DND-41 (cell line): ENCODE measurements at regions not wholly inside any gene's neighbourhood (a gene's known extent, or its start where the extent isn't known, plus 50 kb on each side); places are given as distances from the start of the nearest gene placed in this dataset.

ENCODE experiments used
- ATAC-seq: fragments of 200-7000 bp; cut with Tn5 transposase; 3 replicates; pipeline ENCODE4 v1.9.1; 2021; ENCODE audit warnings: low read depth; ENCODE audit not compliant: insufficient read depth
- DNase-seq: peaks from one replicate; pipeline ENCODE4 v3.0.0-alpha.2; 2020
- H2AFZ ChIP-seq: 2 replicates; pipeline ENCODE4 v1.6.0; 2012; ENCODE audit warnings: low read depth, low read length
- H3K27ac ChIP-seq: 2 replicates; pipeline ENCODE4 v1.5.1; 2012; ENCODE audit warnings: low read length, inconsistent platforms
- H3K27me3 ChIP-seq: fragments of 200-600 bp; sonication (generic); 2 replicates; pipeline ENCODE4 v1.6.0; 2012; ENCODE audit warnings: low read length, mild to moderate bottlenecking, inconsistent platforms; ENCODE audit not compliant: insufficient read depth, poor library complexity
- H3K36me3 ChIP-seq: 2 replicates; pipeline ENCODE4 v1.5.1; 2012; ENCODE audit warnings: low read length, inconsistent platforms; ENCODE audit not compliant: insufficient read depth
- H3K4me1 ChIP-seq: 2 replicates; pipeline ENCODE4 v1.5.1; 2012; ENCODE audit warnings: mild to moderate bottlenecking, low read length; ENCODE audit not compliant: insufficient read depth
- H3K4me2 ChIP-seq: 2 replicates; pipeline ENCODE4 v1.6.0; 2012; ENCODE audit warnings: mild to moderate bottlenecking, moderate library complexity, low read length, inconsistent platforms; ENCODE audit not compliant: insufficient read depth
- H3K4me3 ChIP-seq, 2 experiments: fragments of 200-600 bp in 1 of 2; shearing (Covaris generic) in 1 of 2; 2 replicates each; pipeline ENCODE4 v1.5.1; 2012 to 2016; ENCODE audit warnings: inconsistent platforms in 2 of 2, low read length in 2 of 2, mild to moderate bottlenecking in 2 of 2, low read depth in 1 of 2, moderate library complexity in 1 of 2
- H3K79me2 ChIP-seq: 2 replicates; pipeline ENCODE4 v1.6.0; 2012; ENCODE audit warnings: low read length, inconsistent platforms; ENCODE audit not compliant: insufficient read depth
- H3K9ac ChIP-seq: 2 replicates; pipeline ENCODE4 v1.6.0; 2012; ENCODE audit warnings: low read depth, mild to moderate bottlenecking, inconsistent platforms, low read length, moderate library complexity
- H3K9me3 ChIP-seq: 2 replicates; pipeline ENCODE4 v1.5.1; 2012; ENCODE audit warnings: low read length, moderate library complexity, mild to moderate bottlenecking, inconsistent platforms; ENCODE audit not compliant: insufficient read depth, severe bottlenecking
- H4K20me1 ChIP-seq: 2 replicates; pipeline ENCODE4 v1.6.0; 2012; ENCODE audit warnings: low read length; ENCODE audit not compliant: insufficient read depth
- CTCF ChIP-seq: IDR thresholded peaks from 2 replicates; pipeline ENCODE4 v1.5.1; 2012; ENCODE audit warnings: borderline replicate concordance, low read length, moderate library complexity, mild to moderate bottlenecking; ENCODE audit not compliant: poor library complexity, severe bottlenecking; ENCODE audit errors: extremely low read depth
- EZH2 ChIP-seq: IDR thresholded peaks from 3 replicates; pipeline ENCODE4 v1.6.1; 2012; ENCODE audit warnings: borderline replicate concordance, low read depth, mild to moderate bottlenecking, moderate library complexity, low read length, inconsistent platforms; ENCODE audit not compliant: severe bottlenecking

- DNase-seq (no peak), ATAC-seq (no peak)
- H3K36me3 ChIP-seq, result no peaks in the 10 kb centered on the region
- no peak overlapping the region for H3K27ac ChIP-seq
- H3K9me3 ChIP-seq, result no peaks in the 10 kb centered on the region
- H3K4me2 ChIP-seq, result no peak overlapping the region
- H2AFZ ChIP-seq, result no peak overlapping the region
- no peaks in the 10 kb centered on the region for H3K27me3 ChIP-seq
- no peaks in the 10 kb centered on the region for H3K4me1 ChIP-seq
- H3K79me2 ChIP-seq, result no peaks in the 10 kb centered on the region
- H4K20me1 ChIP-seq, result no peaks in the 10 kb centered on the region
- H3K4me3 ChIP-seq, result no peak overlapping the region
- H3K9ac ChIP-seq, result no peak overlapping the region
- TF ChIP-seq EZH2 (no peak), CTCF (no peak)
These were observed 200.9 kb upstream of the SLIT2 start for GRCh38 chr4:20050768-20051167.

- no peaks in the 10 kb centered on the region for H3K27me3 ChIP-seq
- no peak overlapping the region for H3K27ac ChIP-seq
- H3K9me3 ChIP-seq, result no peaks in the 10 kb centered on the region
- no peaks in the 10 kb centered on the region for H4K20me1 ChIP-seq
- no peak overlapping the region for H3K4me3 ChIP-seq
- no peak overlapping the region for H2AFZ ChIP-seq
- no peak overlapping the region for H3K4me2 ChIP-seq
- H3K36me3 ChIP-seq, result no peaks in the 10 kb centered on the region
- no peak for DNase-seq
- no peak overlapping the region for H3K9ac ChIP-seq
- no peaks in the 10 kb centered on the region for H3K79me2 ChIP-seq
- ATAC-seq, result no peak
- no peaks in the 10 kb centered on the region for H3K4me1 ChIP-seq
- TF ChIP-seq EZH2 (no peak), CTCF (no peak)
These were observed 201.8 kb upstream of the SLIT2 start for GRCh38 chr4:20049889-20050288.

- Histone ChIP-seq H3K4me1 (no peaks in the 10 kb centered on the region), H3K27me3 (no peaks in the 10 kb centered on the region), H3K9me3 (no peaks in the 10 kb centered on the region), H3K4me3 (no peak overlapping the region), H3K27ac (no peak overlapping the region), H3K79me2 (no peaks in the 10 kb centered on the region), H4K20me1 (no peaks in the 10 kb centered on the region), H3K4me2 (no peak overlapping the region), H2AFZ (no peak overlapping the region), H3K9ac (no peak overlapping the region), H3K36me3 (no peaks in the 10 kb centered on the region)
- DNase-seq, result no peak
- TF ChIP-seq EZH2, result no peak
- no peak for ATAC-seq
These were observed 204.6 kb upstream of the SLIT2 start for GRCh38 chr4:20046931-20047677.

- Histone ChIP-seq H3K9me3 (no peaks in the 10 kb centered on the region), H3K27me3 (no peaks in the 10 kb centered on the region), H3K4me3 (no peak overlapping the region), H3K4me2 (no peak overlapping the region), H3K36me3 (no peaks in the 10 kb centered on the region), H2AFZ (no peak overlapping the region), H3K4me1 (no peaks in the 10 kb centered on the region), H3K79me2 (no peaks in the 10 kb centered on the region), H3K27ac (no peak overlapping the region), H4K20me1 (no peaks in the 10 kb centered on the region), H3K9ac (no peak overlapping the region)
- TF ChIP-seq EZH2, result no peak
- TF ChIP-seq CTCF, result no peak
- DNase-seq, result no peak
- no peak for ATAC-seq
These were observed 205.5 kb upstream of the SLIT2 start for GRCh38 chr4:20046179-20046578.
